WTC11 (cell line): ENCODE measurements at regions not wholly inside any gene's neighbourhood (a gene's known extent, or its start where the extent isn't known, plus 50 kb on each side); places are given as distances from the start of the nearest gene placed in this dataset.

Experiments used
- CREM ChIP-seq: sonication (generic); formaldehyde crosslinking; IDR thresholded peaks from 2 replicates; pipeline ENCODE4 v1.8.1; 2022; ENCODE audit warnings: mild to moderate bottlenecking, missing genetic modification reagents, moderate library complexity
- CTCF ChIP-seq: fragments of 200-600 bp; IDR thresholded peaks from 2 replicates; pipeline ENCODE4 v1.8.0; 2022; ENCODE audit warnings: antibody characterized with exemption
- E2F5 ChIP-seq: sonication (generic); formaldehyde crosslinking; IDR thresholded peaks from 2 replicates; pipeline ENCODE4 v1.8.1; 2022; ENCODE audit warnings: mild to moderate bottlenecking, moderate library complexity, missing genetic modification reagents
- ESRRA ChIP-seq: sonication (generic); formaldehyde crosslinking; IDR thresholded peaks from 2 replicates; pipeline ENCODE4 v1.8.1; 2022; ENCODE audit warnings: mild to moderate bottlenecking, missing genetic modification reagents, borderline replicate concordance
- FOXJ3 ChIP-seq: sonication (generic); formaldehyde crosslinking; IDR thresholded peaks from 2 replicates; pipeline ENCODE4 v1.9.0; 2021; ENCODE audit warnings: missing genetic modification reagents, mild to moderate bottlenecking, borderline replicate concordance
- JUN ChIP-seq: sonication (generic); formaldehyde crosslinking; IDR thresholded peaks from 2 replicates; pipeline ENCODE4 v1.8.0; 2023; ENCODE audit warnings: mild to moderate bottlenecking, missing genetic modification reagents
- KAT7 ChIP-seq: sonication (generic); formaldehyde crosslinking; IDR thresholded peaks from 2 replicates; pipeline ENCODE4 v1.8.1; 2023; ENCODE audit warnings: missing genetic modification reagents, mild to moderate bottlenecking, borderline replicate concordance
- MAX ChIP-seq: sonication (generic); formaldehyde crosslinking; IDR thresholded peaks from 2 replicates; pipeline ENCODE4 v1.8.0; 2022; ENCODE audit warnings: mild to moderate bottlenecking, missing genetic modification reagents
- MLX ChIP-seq: sonication (generic); formaldehyde crosslinking; IDR thresholded peaks from 2 replicates; pipeline ENCODE4 v1.8.1; 2023; ENCODE audit warnings: mild to moderate bottlenecking, missing genetic modification reagents, moderate library complexity
- NFYB ChIP-seq: sonication (generic); formaldehyde crosslinking; conservative IDR thresholded peaks from 2 replicates; pipeline ENCODE4 v1.8.0; 2022; ENCODE audit warnings: low read depth, missing genetic modification reagents
- PRDM15 ChIP-seq: sonication (generic); formaldehyde crosslinking; IDR thresholded peaks from 2 replicates; pipeline ENCODE4 v1.8.0; 2022; ENCODE audit warnings: missing genetic modification reagents
- SP1 ChIP-seq: sonication (generic); formaldehyde crosslinking; conservative IDR thresholded peaks from 2 replicates; pipeline ENCODE4 v1.8.1; 2022; ENCODE audit warnings: missing genetic modification reagents
- ZBTB43 ChIP-seq: sonication (generic); formaldehyde crosslinking; IDR thresholded peaks from 2 replicates; pipeline ENCODE4 v1.8.1; 2023; ENCODE audit warnings: mild to moderate bottlenecking, missing genetic modification reagents
- ZMAT4 ChIP-seq: fragments of 250-450 bp; sonication (Bioruptor Pico); IDR thresholded peaks from 2 replicates; pipeline ENCODE4 v1.9.0; 2021; ENCODE audit warnings: mild to moderate bottlenecking

- TF ChIP-seq KAT7 (no peak), ZMAT4 (CRISPR knock-in tag) (no peak), E2F5 (CRISPR knock-in tag) (no peak), CREM (no peak), FOXJ3 (no peak), MLX (CRISPR knock-in tag) (no peak), CTCF (no peak), ZBTB43 (CRISPR knock-in tag) (no peak), MAX (CRISPR knock-in tag) (no peak), ESRRA (no peak), JUN (no peak), SP1 (CRISPR knock-in tag) (no peak), NFYB (CRISPR knock-in tag) (no peak), PRDM15 (CRISPR knock-in tag) (no peak)
Observed at GRCh38 chr3:53991240-53991639, 99.6 kb upstream of the SELENOK start.
